Chondrocyte (in vitro differentiated cells): ENCODE measurements at regions not wholly inside any gene's neighbourhood (a gene's known extent, or its start where the extent isn't known, plus 50 kb on each side); places are given as distances from the start of the nearest gene placed in this dataset.

Source experiments
- DNase-seq: peaks from one replicate; pipeline ENCODE4 v3.0.0; 2021; ENCODE audit warnings: mixed read lengths, low spot score
- H3K27ac Mint-ChIP-seq: one replicate; pipeline ENCODE4 v1.8.0; 2021; ENCODE audit warnings: mild to moderate bottlenecking, moderate library complexity, mixed read lengths; ENCODE audit not compliant: unreplicated experiment
- H3K27me3 Mint-ChIP-seq: 2 replicates; pipeline ENCODE4 v1.8.0; 2021; ENCODE audit warnings: low read depth, mixed read lengths
- H3K36me3 Mint-ChIP-seq: 2 replicates; pipeline ENCODE4 v1.8.0; 2021; ENCODE audit warnings: low read depth, mixed read lengths
- H3K4me1 Mint-ChIP-seq: 2 replicates; pipeline ENCODE4 v1.8.0; 2021; ENCODE audit warnings: low read depth, mild to moderate bottlenecking, mixed read lengths
- H3K4me3 Mint-ChIP-seq: one replicate; pipeline ENCODE4 v1.8.0; 2021; ENCODE audit warnings: mild to moderate bottlenecking, moderate library complexity, mixed read lengths; ENCODE audit not compliant: unreplicated experiment
- H3K9me3 Mint-ChIP-seq: 2 replicates; pipeline ENCODE4 v1.8.0; 2021; ENCODE audit warnings: low read depth, mixed read lengths
- TF ChIP-seq, protein P1 (sequence below): fragments of 200-600 bp; sonication (generic); IDR thresholded peaks from 2 replicates; pipeline ENCODE4 v1.5.0; 2021; ENCODE audit warnings: antibody characterized with exemption, mild to moderate bottlenecking, moderate library complexity

DNA sequence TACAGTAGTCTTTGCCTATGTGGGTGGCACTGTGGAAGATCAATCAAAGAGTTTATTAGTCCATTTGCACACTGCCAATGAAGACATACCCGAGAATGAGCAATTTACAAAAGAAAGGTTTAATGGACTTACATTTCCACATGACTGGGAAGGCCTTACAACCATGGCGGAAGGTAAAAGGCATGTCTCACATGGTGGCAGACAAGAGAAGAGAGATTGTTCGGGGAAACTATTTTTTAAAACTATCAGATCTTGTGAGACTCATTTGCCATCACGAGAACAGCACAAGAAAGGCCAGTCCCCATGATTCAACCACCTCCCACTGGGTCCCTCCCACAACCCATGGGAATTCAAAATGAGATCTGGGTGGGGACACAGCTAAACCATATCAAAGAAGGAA is 432.1 kb downstream of the ZFHX3 start:
- Mint-ChIP-seq H3K27ac (no peak overlapping the region), H3K27me3 (no peaks in the 10 kb centered on the region), H3K4me1 (peaks cover 31% of the 10 kb centered on the region), H3K9me3 (peaks cover 11% of the 10 kb centered on the region), H3K4me3 (no peak overlapping the region), H3K36me3 (no peaks in the 10 kb centered on the region)
- TF ChIP-seq, protein P1, sequence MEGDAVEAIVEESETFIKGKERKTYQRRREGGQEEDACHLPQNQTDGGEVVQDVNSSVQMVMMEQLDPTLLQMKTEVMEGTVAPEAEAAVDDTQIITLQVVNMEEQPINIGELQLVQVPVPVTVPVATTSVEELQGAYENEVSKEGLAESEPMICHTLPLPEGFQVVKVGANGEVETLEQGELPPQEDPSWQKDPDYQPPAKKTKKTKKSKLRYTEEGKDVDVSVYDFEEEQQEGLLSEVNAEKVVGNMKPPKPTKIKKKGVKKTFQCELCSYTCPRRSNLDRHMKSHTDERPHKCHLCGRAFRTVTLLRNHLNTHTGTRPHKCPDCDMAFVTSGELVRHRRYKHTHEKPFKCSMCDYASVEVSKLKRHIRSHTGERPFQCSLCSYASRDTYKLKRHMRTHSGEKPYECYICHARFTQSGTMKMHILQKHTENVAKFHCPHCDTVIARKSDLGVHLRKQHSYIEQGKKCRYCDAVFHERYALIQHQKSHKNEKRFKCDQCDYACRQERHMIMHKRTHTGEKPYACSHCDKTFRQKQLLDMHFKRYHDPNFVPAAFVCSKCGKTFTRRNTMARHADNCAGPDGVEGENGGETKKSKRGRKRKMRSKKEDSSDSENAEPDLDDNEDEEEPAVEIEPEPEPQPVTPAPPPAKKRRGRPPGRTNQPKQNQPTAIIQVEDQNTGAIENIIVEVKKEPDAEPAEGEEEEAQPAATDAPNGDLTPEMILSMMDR, result no peak
- no peak for DNase-seq

DNA sequence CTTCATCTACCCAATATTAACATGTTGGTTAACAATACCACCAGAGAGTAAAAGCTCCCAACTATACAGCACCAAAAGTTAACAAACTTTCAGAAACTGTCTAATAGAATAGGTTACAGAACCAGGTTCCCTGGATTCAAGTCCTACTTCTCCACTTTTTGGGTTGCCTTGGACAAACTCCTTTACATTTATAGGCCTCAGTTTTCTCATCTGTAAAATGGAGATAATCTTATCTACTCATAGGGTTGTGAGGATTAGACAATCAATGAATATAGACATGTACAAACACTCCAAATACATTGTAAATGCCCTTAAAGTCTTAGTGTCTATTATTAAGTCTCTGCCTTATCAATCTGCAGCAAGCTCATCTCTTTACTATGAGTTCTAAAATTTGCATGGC is 435.2 kb downstream of the ZFHX3 start:
- H3K4me1 Mint-ChIP-seq, result peaks cover 40% of the 10 kb centered on the region
- H3K27ac Mint-ChIP-seq, result peak overlapping the region; percentile 59
- TF ChIP-seq, protein P1, result no peak
- no peak overlapping the region for H3K4me3 Mint-ChIP-seq
- H3K9me3 Mint-ChIP-seq, result peaks cover 17% of the 10 kb centered on the region
- DNase-seq, result no peak
- no peaks in the 10 kb centered on the region for H3K27me3 Mint-ChIP-seq
- no peaks in the 10 kb centered on the region for H3K36me3 Mint-ChIP-seq

DNA sequence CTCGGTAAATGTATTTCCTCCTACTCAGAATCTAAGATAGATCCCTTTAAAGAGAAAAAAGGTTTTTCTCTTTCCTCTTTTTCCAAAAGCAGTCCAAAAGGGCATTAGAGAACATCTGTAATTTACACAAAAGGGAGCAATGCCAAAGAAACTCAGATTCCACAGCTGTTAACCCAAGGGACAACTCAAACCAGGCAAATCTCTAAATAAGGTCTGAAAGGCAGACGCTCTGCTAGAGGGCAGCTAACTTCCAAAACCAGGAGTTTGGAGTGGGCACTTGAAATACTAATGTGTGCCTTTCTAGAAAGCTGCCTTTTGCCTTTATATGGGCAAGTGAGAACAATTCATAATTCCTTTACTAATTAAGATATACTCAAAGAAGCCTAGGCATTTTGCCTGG is 435.7 kb downstream of the ZFHX3 start:
- H3K4me1 Mint-ChIP-seq, result peaks cover 40% of the 10 kb centered on the region
- TF ChIP-seq, protein P1, result no peak
- no peaks in the 10 kb centered on the region for H3K36me3 Mint-ChIP-seq
- no peaks in the 10 kb centered on the region for H3K27me3 Mint-ChIP-seq
- H3K4me3 Mint-ChIP-seq, result peak overlapping the region; percentile 52
- peak overlapping the region; percentile 84 for H3K27ac Mint-ChIP-seq
- H3K9me3 Mint-ChIP-seq, result peaks cover 14% of the 10 kb centered on the region
- DNase-seq, result no peak

DNA sequence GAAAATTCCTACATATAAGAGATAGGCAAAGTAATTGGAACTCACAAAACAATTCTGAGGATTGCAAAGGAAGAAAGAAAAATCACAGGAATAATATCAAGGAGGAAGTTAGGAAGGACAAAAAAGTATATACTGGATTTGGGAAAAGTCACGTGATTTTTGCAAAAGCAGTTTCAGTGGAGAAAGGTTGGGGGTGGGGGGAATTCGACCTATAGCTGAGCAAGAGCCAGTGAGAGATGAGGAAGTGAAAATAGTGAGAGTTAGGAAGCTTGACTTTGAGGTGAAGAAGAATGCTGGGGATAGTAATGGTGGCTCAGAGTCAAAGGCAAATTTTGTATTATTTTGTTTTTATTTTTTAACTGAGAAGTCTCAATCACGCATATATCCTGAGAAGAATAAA is 438.0 kb upstream of the PMFBP1 start:
- Mint-ChIP-seq H3K27me3 (no peaks in the 10 kb centered on the region), H3K4me1 (peaks cover 40% of the 10 kb centered on the region), H3K36me3 (no peaks in the 10 kb centered on the region), H3K27ac (peak overlapping the region; percentile 37), H3K9me3 (peaks cover 8% of the 10 kb centered on the region), H3K4me3 (no peak overlapping the region)
- TF ChIP-seq, protein P1, result no peak
- DNase-seq, result no peak

DNA sequence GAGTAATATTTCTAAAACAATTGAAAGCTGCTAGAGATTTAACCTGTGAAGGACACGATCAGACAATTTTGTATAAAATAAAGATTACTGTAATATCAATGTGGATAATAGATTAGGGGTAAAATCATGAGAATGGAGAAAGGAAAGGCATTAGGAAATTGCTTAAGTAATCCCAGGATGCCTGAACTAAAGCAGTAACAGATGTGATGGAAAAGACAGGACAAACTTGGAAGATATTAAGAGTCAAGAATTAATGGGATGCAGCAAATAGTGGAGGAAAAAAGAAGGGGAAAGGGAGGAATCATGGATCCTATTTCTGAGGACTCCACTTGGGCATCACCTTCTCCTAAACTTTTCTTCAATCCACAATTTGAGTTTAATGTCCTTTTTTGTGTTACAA is 437.1 kb upstream of the PMFBP1 start:
- H3K4me3 Mint-ChIP-seq, result no peak overlapping the region
- no peak overlapping the region for H3K27ac Mint-ChIP-seq
- no peaks in the 10 kb centered on the region for H3K36me3 Mint-ChIP-seq
- H3K4me1 Mint-ChIP-seq, result peaks cover 39% of the 10 kb centered on the region
- H3K27me3 Mint-ChIP-seq, result no peaks in the 10 kb centered on the region
- TF ChIP-seq, protein P1, result no peak
- peaks cover 5% of the 10 kb centered on the region for H3K9me3 Mint-ChIP-seq
- DNase-seq, result no peak
